ENCODE measurements at regions not wholly inside any gene's neighbourhood (a gene's known extent, or its start where the extent isn't known, plus 50 kb on each side); places are given as distances from the start of the nearest gene placed in this dataset.

DNA sequence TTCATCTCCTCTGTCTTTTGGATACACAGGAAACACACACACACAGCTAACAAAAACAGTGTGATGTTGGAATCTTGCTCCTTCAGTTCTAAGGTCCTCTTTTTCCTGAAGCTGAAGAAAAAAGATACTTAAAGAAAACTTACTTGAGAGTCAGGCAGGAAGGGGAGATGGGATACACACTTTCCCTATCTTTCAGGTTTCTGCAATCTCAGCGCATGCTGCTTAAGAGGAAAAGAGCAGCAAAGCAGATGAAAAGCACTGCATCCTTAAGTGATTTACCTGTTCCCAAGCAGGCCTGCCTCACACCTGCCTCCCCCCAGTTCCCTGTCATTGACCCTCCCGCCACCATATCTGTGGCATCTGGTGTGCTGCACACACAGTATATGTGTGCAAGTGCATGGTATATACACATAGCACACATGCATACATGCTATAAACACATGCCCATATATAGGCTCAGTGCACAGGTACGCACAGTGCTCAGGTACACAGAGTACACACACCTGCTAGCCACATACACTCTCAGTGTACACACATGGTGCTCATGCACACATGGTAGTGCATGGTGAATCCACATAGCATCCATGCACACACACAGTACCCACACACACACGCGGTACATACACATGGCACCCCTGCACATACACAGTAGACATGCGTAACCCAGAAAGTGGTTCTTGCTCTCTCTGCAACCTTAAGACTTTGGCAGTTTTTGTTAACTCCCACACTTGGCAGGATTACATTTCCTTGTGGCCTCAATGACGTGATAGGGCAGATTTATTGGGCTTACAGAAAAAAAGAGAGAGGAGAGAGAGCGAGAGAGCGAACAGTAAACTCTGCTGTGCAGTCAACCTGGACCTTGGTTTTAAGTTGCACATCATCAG is 166.9 kb downstream of the TOMM20 start:
- TF ChIP-seq, protein P1, sequence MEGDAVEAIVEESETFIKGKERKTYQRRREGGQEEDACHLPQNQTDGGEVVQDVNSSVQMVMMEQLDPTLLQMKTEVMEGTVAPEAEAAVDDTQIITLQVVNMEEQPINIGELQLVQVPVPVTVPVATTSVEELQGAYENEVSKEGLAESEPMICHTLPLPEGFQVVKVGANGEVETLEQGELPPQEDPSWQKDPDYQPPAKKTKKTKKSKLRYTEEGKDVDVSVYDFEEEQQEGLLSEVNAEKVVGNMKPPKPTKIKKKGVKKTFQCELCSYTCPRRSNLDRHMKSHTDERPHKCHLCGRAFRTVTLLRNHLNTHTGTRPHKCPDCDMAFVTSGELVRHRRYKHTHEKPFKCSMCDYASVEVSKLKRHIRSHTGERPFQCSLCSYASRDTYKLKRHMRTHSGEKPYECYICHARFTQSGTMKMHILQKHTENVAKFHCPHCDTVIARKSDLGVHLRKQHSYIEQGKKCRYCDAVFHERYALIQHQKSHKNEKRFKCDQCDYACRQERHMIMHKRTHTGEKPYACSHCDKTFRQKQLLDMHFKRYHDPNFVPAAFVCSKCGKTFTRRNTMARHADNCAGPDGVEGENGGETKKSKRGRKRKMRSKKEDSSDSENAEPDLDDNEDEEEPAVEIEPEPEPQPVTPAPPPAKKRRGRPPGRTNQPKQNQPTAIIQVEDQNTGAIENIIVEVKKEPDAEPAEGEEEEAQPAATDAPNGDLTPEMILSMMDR (IDR thresholded peaks at IDR 0.05; ENCODE audit: low read length) = no peak
- no peak for TF ChIP-seq EZH2 (IDR thresholded peaks at IDR 0.05; ENCODE audit: borderline replicate concordance, low read length)
